Muscle of leg (tissue), 3 donors: ENCODE measurements at regions not wholly inside any gene's neighbourhood (a gene's known extent, or its start where the extent isn't known, plus 50 kb on each side); places are given as distances from the start of the nearest gene placed in this dataset.

Experiments used
- DNase-seq: peaks from one replicate; pipeline ENCODE4 v3.0.0; 2013
- H3K27ac ChIP-seq: one replicate; pipeline ENCODE4 v1.5.1; 2013; ENCODE audit warnings: mild to moderate bottlenecking, low read length, control low read depth
- H3K27me3 ChIP-seq: one replicate; pipeline ENCODE4 v1.6.1; 2013; ENCODE audit warnings: low read length; ENCODE audit not compliant: control insufficient read depth, insufficient read depth
- H3K36me3 ChIP-seq: one replicate; pipeline ENCODE4 v1.6.1; 2013; ENCODE audit warnings: low read length; ENCODE audit not compliant: control insufficient read depth, insufficient read depth
- H3K4me1 ChIP-seq: one replicate; pipeline ENCODE4 v1.6.1; 2013; ENCODE audit warnings: low read length; ENCODE audit not compliant: control insufficient read depth, insufficient read depth
- H3K4me3 ChIP-seq: one replicate; pipeline ENCODE4 v1.5.1; 2013; ENCODE audit warnings: low read length, control low read depth
- H3K9me3 ChIP-seq: replicated peaks from 2 replicates; pipeline ENCODE4 v1.6.1; 2013; ENCODE audit warnings: low read depth, low read length; ENCODE audit not compliant: control insufficient read depth
- WGBS: methylation state at CpG from one replicate; pipeline ENCODE4 v1.1.5; 2013; ENCODE audit warnings: missing lambda C conversion rate; ENCODE audit not compliant: insufficient coverage; 5-methylcytosine and 5-hydroxymethylcytosine counted together

DNA sequence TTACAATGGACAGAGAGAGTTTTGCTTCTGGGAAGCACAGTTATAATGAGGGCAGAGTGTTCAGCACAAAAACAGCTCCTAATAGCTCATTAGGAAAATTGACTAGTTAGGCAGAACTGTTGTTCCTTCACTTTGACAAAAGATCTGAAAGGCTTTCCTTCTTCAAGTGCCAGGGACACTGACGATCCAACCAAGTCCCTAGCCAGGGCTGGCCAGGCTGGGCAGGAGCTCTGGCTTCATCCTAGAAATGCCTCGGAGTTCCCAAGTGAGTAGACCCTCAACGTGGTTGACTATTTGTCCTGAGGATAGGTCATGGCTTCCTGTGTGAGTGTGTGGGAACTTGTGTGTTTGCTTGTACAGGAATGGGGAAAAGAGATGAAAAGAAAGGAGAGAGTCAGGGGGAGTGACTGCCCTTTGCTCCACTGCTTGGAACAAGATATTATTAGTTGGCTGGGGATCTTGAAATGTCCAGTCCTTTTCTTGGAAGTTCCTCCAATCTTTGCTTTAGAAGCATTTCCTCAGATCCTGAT is 617.9 kb downstream of the NTRK3 start:
- Histone ChIP-seq H3K4me1 (no peaks in the 10 kb centered on the region), H3K9me3 (no peaks in the 10 kb centered on the region), H3K27ac (no peak overlapping the region), H3K27me3 (no peaks in the 10 kb centered on the region), H3K4me3 (no peak overlapping the region), H3K36me3 (no peaks in the 10 kb centered on the region)
- DNase-seq = no peak
- WGBS = 71% methylated on average over 3 of the region's 3 CpGs

DNA sequence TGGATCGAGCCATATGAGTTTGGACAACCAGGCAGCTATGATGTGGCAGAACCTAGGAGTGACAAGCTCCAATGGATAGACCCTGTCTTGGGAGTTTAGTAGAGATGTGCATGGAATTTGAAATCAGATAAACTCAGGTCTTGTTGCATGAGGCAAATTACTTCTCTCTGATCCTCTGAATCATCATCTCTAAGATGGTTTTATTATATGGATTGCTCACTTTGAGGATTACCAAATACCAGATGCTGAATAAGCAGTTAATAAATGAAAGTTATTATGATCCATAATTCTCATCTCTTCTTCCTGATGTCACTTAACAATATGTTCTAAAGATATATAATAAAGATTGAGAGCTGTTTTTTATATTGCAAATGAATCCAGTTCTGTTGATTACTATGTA is 622.2 kb downstream of the NTRK3 start:
- no peaks in the 10 kb centered on the region for H3K9me3 ChIP-seq
- WGBS = 71% methylated on average over 1 of the region's 1 CpG
- no peak overlapping the region for H3K4me3 ChIP-seq
- no peaks in the 10 kb centered on the region for H3K36me3 ChIP-seq
- H3K27me3 ChIP-seq = no peaks in the 10 kb centered on the region
- H3K27ac ChIP-seq = no peak overlapping the region
- no peak for DNase-seq
- H3K4me1 ChIP-seq = no peaks in the 10 kb centered on the region

DNA sequence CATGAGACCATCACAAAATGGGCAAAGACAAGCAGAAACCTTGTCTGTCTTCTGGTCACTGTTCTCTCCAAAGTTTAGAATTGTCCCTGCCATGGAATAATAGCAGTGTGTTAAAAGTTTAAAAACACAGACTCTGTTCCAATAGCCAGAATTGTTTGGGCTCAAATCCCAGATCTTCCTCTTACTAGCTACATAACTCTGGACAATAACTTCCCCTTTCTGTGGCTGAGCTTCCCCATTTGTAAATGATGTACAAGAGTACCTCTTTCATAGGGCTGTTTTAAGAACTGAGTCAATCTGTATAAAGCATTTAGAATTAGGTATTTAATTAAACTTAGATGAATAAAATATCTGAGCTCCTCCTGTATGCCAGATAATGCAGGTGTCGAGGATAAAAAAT is 623.0 kb downstream of the NTRK3 start:
- peak; percentile 90 for DNase-seq
- Histone ChIP-seq H3K9me3 (no peaks in the 10 kb centered on the region), H3K4me1 (peaks cover 1% of the 10 kb centered on the region), H3K27ac (no peak overlapping the region), H3K4me3 (no peak overlapping the region), H3K36me3 (no peaks in the 10 kb centered on the region), H3K27me3 (no peaks in the 10 kb centered on the region)
- no CpG with 5 or more reads among the region's 1 CpG for WGBS

DNA sequence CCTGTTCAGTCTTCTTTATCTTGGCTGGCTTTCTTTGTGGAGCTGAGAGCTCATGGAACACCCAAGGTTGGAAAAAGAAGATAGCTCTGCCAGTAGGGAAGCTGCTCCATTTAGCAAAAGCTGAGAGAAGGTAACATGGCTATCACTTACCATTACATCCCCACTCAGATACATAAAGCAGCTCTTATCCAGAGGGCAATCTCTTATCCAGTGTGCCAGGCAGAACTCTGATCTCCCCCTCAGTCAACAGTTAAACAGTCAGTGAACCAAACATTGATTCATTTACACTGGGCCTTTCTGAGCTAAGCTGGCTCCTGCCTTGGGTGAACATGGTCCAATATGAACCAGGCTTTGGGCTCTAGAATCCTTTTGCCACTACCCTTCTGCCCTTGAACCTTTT is 624.2 kb downstream of the NTRK3 start:
- Histone ChIP-seq H3K4me1 (peaks cover 4% of the 10 kb centered on the region), H3K27me3 (no peaks in the 10 kb centered on the region), H3K36me3 (no peaks in the 10 kb centered on the region), H3K9me3 (no peaks in the 10 kb centered on the region), H3K4me3 (no peak overlapping the region), H3K27ac (no peak overlapping the region)
- no peak for DNase-seq

DNA sequence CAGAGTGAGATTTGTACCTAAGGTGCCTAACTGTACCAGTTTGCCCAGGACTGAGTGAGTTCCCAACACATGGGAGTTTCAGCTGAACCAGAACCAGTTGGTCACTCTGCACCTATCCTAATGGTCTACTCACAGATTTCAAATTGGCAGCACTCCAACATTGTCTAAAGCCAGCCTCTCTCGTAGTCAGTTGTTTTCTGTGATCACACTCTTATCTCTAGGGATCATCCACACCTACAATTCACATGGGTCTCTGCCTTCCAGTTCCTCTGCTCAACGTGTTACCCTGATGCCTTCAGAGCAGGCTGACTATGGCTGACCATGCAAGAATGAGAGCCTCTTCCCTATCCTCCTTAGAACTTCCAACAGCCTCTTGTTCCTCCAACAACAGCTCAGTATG is 624.8 kb downstream of the NTRK3 start:
- H3K9me3 ChIP-seq = no peaks in the 10 kb centered on the region
- H3K27me3 ChIP-seq = no peaks in the 10 kb centered on the region
- peaks cover 4% of the 10 kb centered on the region for H3K4me1 ChIP-seq
- WGBS = 28% methylated on average over 2 of the region's 2 CpGs
- no peak overlapping the region for H3K27ac ChIP-seq
- no peak overlapping the region for H3K4me3 ChIP-seq
- DNase-seq = no peak
- no peaks in the 10 kb centered on the region for H3K36me3 ChIP-seq

DNA sequence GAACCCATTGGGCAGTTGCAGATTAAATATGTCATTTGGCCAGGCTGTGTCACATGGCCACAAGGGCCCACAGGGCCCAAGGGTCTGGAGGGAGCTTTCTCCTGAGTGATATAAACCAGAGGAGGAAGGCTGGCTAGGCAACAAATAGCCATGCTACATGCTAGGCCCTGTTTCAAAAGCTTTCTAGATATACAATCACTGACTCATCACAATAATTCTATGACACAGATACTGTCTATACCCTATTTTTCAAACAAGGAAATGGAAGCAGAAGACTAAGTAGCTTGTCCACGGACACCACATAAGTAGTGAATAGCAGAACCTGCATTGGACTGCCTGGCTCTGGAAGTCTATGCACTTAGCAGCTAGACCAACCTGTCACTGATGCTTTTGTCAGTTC is 625.4 kb downstream of the NTRK3 start:
- no peaks in the 10 kb centered on the region for H3K27me3 ChIP-seq
- H3K4me1 ChIP-seq = peaks cover 4% of the 10 kb centered on the region
- H3K4me3 ChIP-seq = no peak overlapping the region
- WGBS = 100% methylated on average over 1 of the region's 1 CpG
- H3K36me3 ChIP-seq = no peaks in the 10 kb centered on the region
- H3K27ac ChIP-seq = no peak overlapping the region
- H3K9me3 ChIP-seq = no peaks in the 10 kb centered on the region
- DNase-seq = no peak

DNA sequence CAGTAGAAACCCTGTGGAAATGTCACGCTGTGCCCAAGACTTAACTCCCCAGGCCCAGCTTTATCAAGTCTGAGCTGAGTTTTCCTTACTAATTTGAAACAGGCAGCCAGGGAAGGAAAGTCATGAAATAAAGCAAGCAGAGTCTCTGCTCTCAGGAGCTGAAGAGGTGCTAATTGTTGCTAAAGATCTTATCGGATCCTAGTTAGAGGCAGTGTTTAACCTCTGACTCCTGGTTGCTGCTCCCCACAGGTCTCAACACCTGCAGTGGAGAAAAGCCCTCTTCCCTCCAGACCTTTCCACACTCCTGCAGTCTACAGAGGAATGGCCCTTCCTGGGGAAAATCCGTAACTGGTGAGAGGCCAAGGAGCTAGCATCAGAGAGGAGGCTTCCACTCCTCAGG is 628.2 kb downstream of the NTRK3 start:
- Histone ChIP-seq H3K4me3 (no peak overlapping the region), H3K4me1 (peaks cover 4% of the 10 kb centered on the region), H3K27me3 (no peaks in the 10 kb centered on the region), H3K36me3 (no peaks in the 10 kb centered on the region), H3K27ac (no peak overlapping the region), H3K9me3 (no peaks in the 10 kb centered on the region)
- DNase-seq = no peak
- WGBS = 64% methylated on average over 1 of the region's 3 CpGs

DNA sequence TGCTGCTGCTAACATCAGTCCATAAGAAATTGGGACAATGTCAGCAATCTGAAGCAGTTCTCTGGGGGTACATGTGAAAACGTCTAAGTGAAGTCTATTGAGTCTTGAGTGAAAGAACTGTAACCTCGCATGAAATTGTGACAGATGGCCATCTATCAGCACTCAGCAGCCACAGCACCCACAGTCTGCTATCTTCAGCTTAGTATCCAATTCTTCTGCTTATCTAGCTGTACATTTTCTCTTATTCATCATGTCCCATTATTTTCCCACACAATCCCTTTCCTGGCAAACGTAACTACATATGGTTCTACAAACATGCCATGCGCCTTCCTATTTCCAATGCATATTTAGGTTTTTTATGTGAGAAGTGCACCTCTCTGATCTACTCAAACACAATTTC is 629.7 kb downstream of the NTRK3 start:
- Histone ChIP-seq H3K27ac (no peak overlapping the region), H3K4me3 (no peak overlapping the region), H3K9me3 (no peaks in the 10 kb centered on the region), H3K27me3 (no peaks in the 10 kb centered on the region), H3K36me3 (no peaks in the 10 kb centered on the region), H3K4me1 (peaks cover 4% of the 10 kb centered on the region)
- WGBS = 33% methylated on average over 1 of the region's 4 CpGs
- no peak for DNase-seq

DNA sequence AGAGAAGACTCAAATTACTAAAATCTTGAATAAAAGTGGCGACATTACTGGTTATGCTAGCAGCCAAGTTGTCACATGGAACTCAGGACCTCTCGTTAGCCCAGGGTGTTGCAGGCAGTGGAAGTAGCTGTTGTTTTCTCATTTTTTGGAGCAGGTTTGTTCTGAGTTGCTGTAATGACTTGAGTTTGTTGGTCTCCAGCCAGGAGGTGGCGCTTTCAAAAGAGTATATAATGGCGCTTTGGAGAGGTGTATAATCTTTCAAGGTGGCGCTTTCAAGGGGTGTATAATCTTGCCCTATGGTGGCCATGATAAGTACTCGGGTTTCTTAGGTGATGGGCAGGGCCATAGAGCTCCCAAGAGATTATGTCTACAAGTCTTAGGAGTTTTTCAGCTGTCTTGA is 632.7 kb downstream of the NTRK3 start:
- H3K9me3 ChIP-seq = no peaks in the 10 kb centered on the region
- 40% methylated on average over 6 of the region's 6 CpGs for whole genome bisulfite sequencing
- H3K36me3 ChIP-seq = no peaks in the 10 kb centered on the region
- no peak overlapping the region for H3K27ac ChIP-seq
- no peak for DNase-seq
- no peak overlapping the region for H3K4me3 ChIP-seq
- no peaks in the 10 kb centered on the region for H3K27me3 ChIP-seq
- H3K4me1 ChIP-seq = peaks cover 8% of the 10 kb centered on the region

DNA sequence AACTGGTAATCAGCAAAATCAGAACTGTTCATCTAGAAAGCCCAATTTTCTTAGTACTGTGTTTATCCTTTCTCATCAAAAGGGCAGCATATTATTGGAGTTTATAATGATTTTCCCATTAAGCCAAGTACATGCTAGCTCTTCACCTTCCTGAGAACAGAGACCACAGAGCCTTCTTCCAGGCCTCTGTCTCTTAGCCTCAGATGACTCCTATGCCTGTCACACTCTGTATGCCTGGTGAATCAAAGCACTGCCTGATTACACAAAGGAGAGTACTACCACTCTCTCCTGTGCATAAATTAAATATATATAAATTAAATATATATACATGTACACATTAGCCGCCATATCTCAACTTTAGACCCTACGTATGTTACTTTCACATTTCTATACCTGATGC is 636.1 kb downstream of the NTRK3 start:
- H3K4me1 ChIP-seq = peaks cover 4% of the 10 kb centered on the region
- no peak overlapping the region for H3K27ac ChIP-seq
- no peak for DNase-seq
- WGBS = no CpG with 5 or more reads among the region's 2 CpGs
- no peaks in the 10 kb centered on the region for H3K27me3 ChIP-seq
- no peak overlapping the region for H3K4me3 ChIP-seq
- H3K9me3 ChIP-seq = no peaks in the 10 kb centered on the region
- no peaks in the 10 kb centered on the region for H3K36me3 ChIP-seq

DNA sequence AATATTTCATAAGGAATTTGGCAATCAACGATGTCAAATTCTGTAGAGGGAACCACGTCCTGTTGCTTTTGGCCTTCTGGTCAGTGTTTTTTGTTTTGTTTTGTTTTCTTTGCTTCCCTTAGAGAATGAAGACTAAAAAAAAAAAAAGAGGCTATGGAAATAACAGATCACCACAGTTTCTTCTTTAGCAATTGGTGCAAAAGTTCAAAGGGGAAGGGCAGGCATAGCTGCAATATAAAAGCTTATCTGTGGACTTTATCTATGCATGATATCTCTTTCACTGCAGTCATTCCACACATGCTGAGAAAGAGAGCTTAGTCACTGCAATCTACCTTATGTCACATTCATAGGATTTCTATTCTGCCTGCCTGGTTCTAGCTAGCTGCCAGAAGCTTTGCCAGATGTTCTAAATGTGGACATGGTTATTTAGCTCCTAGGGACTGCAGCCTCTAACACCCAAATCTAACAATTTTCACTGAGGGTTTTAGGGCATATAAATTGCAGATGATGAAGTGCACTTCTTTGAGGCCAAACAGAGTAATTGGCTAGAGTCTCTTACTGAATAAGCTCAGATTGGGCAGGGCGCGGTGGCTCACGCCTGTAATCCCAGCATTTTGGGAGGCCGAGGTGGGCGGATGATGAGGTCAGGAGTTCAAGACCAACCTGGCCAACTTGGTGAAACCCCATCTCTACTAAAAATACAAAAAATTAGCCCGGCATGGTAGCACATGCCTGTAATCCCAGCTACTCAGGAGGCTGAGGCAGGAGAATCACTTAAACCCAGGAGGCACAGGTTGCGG is 637.2 kb downstream of the NTRK3 start:
- H3K4me3 ChIP-seq = no peak overlapping the region
- no peaks in the 10 kb centered on the region for H3K27me3 ChIP-seq
- H3K4me1 ChIP-seq = peaks cover 4% of the 10 kb centered on the region
- H3K27ac ChIP-seq = peak overlapping the region; percentile 63
- no peaks in the 10 kb centered on the region for H3K9me3 ChIP-seq
- WGBS = 92% methylated on average over 4 of the region's 9 CpGs
- H3K36me3 ChIP-seq = no peaks in the 10 kb centered on the region
- peak; percentile 88 for DNase-seq
